Skeletal muscle satellite cell (primary cell): ENCODE measurements at regions not wholly inside any gene's neighbourhood (a gene's known extent, or its start where the extent isn't known, plus 50 kb on each side); places are given as distances from the start of the nearest gene placed in this dataset.

Experiments
- H3K27me3 ChIP-seq: 2 replicates; pipeline ENCODE4 v1.7.0; 2013; ENCODE audit warnings: low read length; ENCODE audit not compliant: control insufficient read depth, insufficient read depth
- H3K36me3 ChIP-seq: 2 replicates; pipeline ENCODE4 v1.7.0; 2013; ENCODE audit warnings: mild to moderate bottlenecking, control low read depth, low read length; ENCODE audit not compliant: insufficient read depth
- H3K4me1 ChIP-seq: 2 replicates; pipeline ENCODE4 v1.7.0; 2013; ENCODE audit warnings: low read length; ENCODE audit not compliant: control insufficient read depth, insufficient read depth
- H3K4me2 ChIP-seq: 2 replicates; pipeline ENCODE4 v1.7.0; 2013; ENCODE audit warnings: mild to moderate bottlenecking, low read length
- H3K4me3 ChIP-seq: 2 replicates; pipeline ENCODE4 v1.7.0; 2013; ENCODE audit warnings: low read length
- H3K9ac ChIP-seq: 2 replicates; pipeline ENCODE4 v1.7.0; 2013; ENCODE audit warnings: mild to moderate bottlenecking, low read depth, low read length, moderate library complexity
- H3K9me3 ChIP-seq: replicated peaks from 2 replicates; pipeline ENCODE4 v1.7.0; 2013; ENCODE audit warnings: mild to moderate bottlenecking, control low read depth, low read length

DNA sequence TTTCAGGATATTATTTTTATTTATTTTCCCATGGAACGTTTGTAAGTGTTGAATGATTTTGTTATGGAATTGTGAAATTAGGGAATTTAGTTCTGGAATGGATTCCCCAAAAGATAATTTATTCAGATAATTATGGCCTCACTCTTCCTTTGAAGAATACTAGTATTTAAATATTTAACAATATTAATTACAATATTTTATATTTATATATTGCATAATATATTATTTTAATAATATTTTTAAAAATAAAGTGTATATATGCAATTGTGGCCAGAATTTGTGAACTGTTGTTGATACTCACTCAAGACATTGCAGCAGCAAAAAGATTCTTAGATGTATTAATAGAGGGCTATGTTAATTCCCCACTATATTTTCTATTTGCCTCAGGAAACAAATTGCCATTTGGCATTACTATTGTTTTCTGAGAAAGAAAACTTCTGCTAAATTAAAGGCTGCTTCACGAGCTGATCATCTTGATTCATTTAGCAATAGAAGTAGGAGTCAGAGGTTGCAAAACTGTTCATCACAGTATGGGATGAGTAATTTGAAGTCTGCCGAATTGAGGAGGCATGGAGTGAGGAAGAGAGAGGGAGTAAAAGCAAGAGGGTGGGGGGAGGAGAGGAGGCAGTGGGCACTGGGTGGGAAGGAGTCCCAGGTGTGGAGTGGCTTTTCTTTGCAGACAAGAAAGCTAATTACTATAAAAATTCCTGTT, 729.2 kb downstream of the DHX35 start:
- H3K4me2 ChIP-seq = no peak overlapping the region
- no peak overlapping the region for H3K4me3 ChIP-seq
- no peaks in the 10 kb centered on the region for H3K36me3 ChIP-seq
- no peak overlapping the region for H3K9ac ChIP-seq
- no peaks in the 10 kb centered on the region for H3K27me3 ChIP-seq
- no peaks in the 10 kb centered on the region for H3K9me3 ChIP-seq
- no peaks in the 10 kb centered on the region for H3K4me1 ChIP-seq

DNA sequence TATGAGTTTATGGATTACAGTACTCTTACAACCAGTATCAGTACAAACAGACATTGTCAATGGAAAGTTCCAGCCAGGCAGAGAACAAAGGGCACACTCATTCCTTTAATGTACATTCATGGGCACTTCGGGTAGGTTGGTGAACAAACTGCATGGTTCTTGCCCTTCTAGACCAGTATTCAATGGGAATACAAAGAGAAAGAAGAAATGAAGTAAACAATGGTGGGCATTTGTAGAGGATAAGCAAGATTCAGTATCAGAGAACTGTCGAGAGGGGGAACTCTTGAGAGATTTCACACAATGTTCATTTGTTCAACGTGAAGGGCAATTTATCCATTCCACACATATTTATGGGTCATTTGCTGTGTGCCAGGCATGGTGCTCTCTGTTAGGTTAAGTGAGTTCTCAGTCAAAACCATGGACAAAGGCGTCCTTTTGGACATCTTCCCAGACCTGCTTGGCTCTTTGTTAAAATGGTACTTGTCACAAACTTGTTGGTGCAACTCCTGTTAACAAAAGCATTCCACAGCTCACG, 714.8 kb downstream of the DHX35 start:
- Histone ChIP-seq H3K9me3 (no peaks in the 10 kb centered on the region), H3K27me3 (no peaks in the 10 kb centered on the region), H3K4me1 (no peaks in the 10 kb centered on the region), H3K9ac (no peak overlapping the region), H3K4me3 (no peak overlapping the region), H3K4me2 (no peak overlapping the region), H3K36me3 (no peaks in the 10 kb centered on the region)

DNA sequence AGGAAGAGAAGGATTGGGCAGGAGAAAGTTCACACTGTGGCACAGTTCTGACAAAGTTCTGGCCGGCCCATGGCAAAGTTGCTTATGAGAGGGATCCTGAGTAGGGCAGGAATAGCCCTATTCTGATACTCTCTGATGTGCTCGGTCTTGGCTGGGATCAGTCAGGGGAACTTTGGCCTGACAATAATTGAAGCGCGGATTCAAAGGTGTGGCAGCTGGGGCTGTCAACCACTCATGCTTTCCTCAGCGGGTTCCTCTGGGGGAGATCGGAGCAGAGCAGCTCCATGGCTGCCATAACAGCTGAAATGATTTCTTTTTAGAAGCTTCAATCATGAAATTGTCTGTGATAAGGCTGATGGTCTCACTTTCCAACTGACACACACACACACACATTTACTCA, 714.1 kb downstream of the DHX35 start:
- H3K36me3 ChIP-seq = no peaks in the 10 kb centered on the region
- no peaks in the 10 kb centered on the region for H3K9me3 ChIP-seq
- no peaks in the 10 kb centered on the region for H3K27me3 ChIP-seq
- H3K4me1 ChIP-seq = no peaks in the 10 kb centered on the region
- H3K4me2 ChIP-seq = no peak overlapping the region
- no peak overlapping the region for H3K4me3 ChIP-seq
- no peak overlapping the region for H3K9ac ChIP-seq

DNA sequence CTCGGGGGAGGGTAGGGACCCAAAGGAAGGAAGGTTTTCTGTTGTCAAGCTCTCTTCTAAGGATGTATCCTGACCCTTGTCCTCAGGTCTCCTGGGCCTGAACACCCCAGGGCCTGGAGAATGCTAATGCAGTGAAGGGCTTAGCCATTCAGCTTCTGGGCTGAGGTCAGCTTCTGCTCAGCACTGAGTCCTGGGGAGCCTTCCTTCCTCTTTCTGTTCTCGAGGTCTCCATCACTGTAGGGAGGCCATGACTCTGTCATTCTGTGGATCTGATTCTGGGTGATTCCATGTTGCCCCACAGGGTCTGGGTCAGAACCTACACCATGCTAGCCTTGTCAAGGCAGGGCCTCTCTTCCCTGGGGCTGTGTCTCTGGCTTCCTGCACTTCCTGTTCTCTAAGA, 712.7 kb downstream of the DHX35 start:
- Histone ChIP-seq H3K4me1 (no peaks in the 10 kb centered on the region), H3K4me2 (no peak overlapping the region), H3K9ac (no peak overlapping the region), H3K4me3 (no peak overlapping the region), H3K27me3 (no peaks in the 10 kb centered on the region), H3K9me3 (no peaks in the 10 kb centered on the region), H3K36me3 (no peaks in the 10 kb centered on the region)

DNA sequence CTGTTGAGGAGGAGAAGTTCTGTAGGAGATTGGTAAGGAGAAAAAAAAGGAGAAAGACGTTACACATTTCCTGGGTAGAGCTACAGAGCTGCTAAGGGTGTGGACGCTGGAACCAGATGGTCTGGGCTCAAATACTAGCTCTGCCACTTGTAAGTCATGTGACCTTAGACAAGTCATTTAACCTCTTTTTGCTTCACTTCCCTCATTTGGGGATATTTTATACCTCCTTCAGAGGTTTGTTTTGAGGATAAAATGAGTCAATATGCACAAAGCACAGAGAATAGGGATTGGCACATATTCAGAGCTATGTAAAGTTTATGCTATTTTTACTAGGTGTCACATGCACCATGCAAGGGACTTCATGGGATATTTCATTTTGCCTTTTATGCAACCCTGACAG, 708.8 kb downstream of the DHX35 start:
- Histone ChIP-seq H3K9me3 (no peaks in the 10 kb centered on the region), H3K36me3 (no peaks in the 10 kb centered on the region), H3K4me2 (no peak overlapping the region), H3K9ac (no peak overlapping the region), H3K4me1 (no peaks in the 10 kb centered on the region), H3K27me3 (no peaks in the 10 kb centered on the region), H3K4me3 (no peak overlapping the region)

DNA sequence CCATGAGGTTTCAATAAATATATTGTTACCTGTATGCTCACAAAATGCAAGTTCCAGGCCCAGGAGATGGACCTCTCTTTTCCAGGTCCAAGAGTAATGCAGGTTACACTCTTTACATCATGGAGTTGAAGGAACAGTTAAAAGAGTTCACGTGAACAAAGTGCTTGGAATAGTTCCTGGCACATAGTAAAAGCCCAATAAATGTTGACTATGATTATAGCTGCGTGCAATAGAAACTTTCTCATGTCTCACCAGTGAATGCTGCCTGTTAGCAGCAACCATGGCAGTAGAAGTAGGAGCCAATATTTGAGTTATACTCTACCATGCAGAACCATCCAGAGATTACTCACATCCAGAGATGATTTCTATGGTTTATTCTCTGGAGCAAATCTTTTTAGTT, 707.5 kb downstream of the DHX35 start:
- no peak overlapping the region for H3K4me2 ChIP-seq
- no peak overlapping the region for H3K9ac ChIP-seq
- no peaks in the 10 kb centered on the region for H3K27me3 ChIP-seq
- no peaks in the 10 kb centered on the region for H3K4me1 ChIP-seq
- H3K4me3 ChIP-seq = no peak overlapping the region
- no peaks in the 10 kb centered on the region for H3K9me3 ChIP-seq
- no peaks in the 10 kb centered on the region for H3K36me3 ChIP-seq

DNA sequence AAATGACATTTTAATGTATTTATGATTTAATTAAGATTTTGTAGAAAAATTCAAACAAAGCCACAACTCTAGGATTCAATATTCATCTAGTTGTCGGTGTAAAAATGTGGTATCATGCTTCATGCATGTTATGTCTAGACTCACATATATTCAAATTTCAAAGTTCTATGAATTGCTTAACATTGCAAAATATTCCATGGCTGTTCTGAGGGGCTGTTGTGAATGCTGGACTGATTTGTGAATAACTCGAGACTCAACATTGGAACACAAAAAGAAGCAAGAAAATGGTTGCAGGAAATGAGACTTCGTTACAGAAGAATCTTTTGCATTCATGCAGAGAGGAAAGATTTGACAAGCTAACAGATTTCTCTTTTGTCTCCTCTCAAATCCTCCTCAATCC, 705.9 kb downstream of the DHX35 start:
- no peaks in the 10 kb centered on the region for H3K4me1 ChIP-seq
- no peaks in the 10 kb centered on the region for H3K36me3 ChIP-seq

DNA sequence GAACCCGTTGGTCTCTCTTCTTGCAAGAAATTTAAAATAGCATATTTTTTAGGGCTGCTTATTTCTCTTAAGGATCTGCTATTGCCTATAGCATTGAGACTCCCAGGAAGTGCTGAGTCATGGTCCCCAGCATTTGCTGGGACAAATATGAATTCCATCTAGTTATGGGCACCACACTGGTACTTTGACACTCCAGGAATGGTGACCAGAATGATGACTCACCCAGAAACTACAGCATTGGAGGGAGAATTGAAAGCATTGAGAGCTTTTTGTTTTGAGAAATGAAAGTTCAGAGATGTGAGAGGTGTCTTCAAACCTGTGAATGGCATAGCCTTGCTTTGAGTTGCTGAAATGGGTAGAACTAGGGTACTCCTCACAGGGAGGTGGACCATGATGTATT, 699.7 kb downstream of the DHX35 start:
- H3K4me1 ChIP-seq = peaks cover 25% of the 10 kb centered on the region
- no peak overlapping the region for H3K9ac ChIP-seq
- H3K4me3 ChIP-seq = no peak overlapping the region
- no peaks in the 10 kb centered on the region for H3K9me3 ChIP-seq
- no peaks in the 10 kb centered on the region for H3K27me3 ChIP-seq
- no peaks in the 10 kb centered on the region for H3K36me3 ChIP-seq
- no peak overlapping the region for H3K4me2 ChIP-seq

More for the DNA sequence above, 705.9 kb downstream of the DHX35 start:
- H3K4me2 ChIP-seq = no peak overlapping the region
- no peaks in the 10 kb centered on the region for H3K9me3 ChIP-seq
- H3K27me3 ChIP-seq = no peaks in the 10 kb centered on the region
- no peak overlapping the region for H3K9ac ChIP-seq
- H3K4me3 ChIP-seq = no peak overlapping the region

DNA sequence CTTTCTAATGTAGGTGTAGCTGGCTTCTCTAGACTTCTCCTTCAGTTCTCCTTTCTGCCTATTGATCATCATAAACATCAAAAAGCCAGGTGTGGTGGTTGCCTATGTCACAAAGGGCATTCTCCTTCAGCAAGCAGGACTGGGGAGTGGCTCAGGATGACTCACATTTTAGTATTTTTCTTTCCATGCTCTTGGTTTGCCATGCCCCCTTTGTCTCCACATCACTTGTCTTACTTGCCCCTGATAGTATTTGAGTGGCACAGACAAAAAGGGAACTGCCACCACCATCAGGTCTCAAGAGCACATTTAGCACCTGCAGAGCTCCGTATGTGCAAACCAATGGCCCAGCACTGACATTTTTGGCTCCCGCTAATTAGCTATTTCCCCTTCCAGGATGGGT, 698.8 kb downstream of the DHX35 start:
- H3K4me2 ChIP-seq = no peak overlapping the region
- H3K9ac ChIP-seq = no peak overlapping the region
- H3K27me3 ChIP-seq = no peaks in the 10 kb centered on the region
- H3K4me1 ChIP-seq = peaks cover 25% of the 10 kb centered on the region
- no peak overlapping the region for H3K4me3 ChIP-seq
- no peaks in the 10 kb centered on the region for H3K36me3 ChIP-seq
- no peaks in the 10 kb centered on the region for H3K9me3 ChIP-seq

DNA sequence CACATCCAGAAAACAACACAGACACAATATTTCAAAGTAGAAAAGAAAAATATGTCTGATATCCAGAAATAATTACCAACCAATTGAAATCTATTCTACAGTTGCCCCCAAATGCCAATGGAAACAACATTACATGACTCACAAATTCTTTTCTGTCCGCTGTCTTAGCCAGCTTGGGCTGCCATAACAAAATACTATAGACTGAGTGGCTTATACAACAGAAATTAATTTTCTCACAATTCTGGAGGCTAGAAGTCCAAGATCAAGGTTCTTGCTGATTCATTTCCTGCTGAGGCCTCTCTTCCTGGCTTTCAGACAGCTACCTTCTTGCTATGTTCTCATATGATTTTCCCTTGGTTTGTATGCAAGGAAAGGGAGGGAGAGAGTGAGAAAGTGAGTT, 698.1 kb downstream of the DHX35 start:
- Histone ChIP-seq H3K9me3 (no peaks in the 10 kb centered on the region), H3K4me1 (peaks cover 25% of the 10 kb centered on the region), H3K36me3 (no peaks in the 10 kb centered on the region), H3K27me3 (no peaks in the 10 kb centered on the region), H3K4me2 (no peak overlapping the region), H3K9ac (no peak overlapping the region), H3K4me3 (no peak overlapping the region)

DNA sequence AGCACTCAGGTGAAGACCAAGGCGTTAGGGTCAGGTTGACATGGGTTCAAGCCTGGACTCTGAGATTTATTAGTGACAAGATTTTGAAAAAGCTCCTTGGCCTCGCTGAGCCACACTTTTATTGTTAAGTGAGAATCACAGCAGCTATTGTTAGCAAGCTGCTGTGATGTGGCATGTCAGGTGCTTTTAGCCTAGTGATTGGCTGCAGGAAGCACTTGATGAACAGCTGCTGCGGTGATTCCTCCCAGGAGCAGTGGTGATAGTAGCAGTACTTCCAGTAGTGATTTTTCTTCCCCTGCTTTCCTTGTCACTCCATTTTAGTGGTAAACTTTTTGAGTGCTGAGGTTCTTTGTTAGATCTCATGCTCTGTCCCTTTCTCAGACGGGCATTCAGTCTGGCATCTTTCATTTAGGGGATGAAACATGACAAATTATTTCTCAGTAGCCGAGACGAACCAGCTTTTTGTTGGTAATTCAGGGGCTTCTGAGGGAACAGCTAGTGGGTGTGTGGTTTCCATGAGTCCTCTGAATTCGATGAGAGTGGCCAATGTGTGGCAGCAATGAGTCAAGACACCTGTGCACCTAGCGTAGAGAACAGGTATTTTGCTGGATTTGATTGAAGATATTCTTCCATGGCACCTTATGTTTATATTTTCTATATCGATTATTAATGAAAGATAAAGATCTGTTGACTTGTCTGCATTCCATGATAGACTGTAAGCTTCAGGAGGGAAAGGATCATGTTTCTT, 696.7 kb downstream of the DHX35 start:
- no peak overlapping the region for H3K9ac ChIP-seq
- peaks cover 25% of the 10 kb centered on the region for H3K4me1 ChIP-seq
- H3K27me3 ChIP-seq = no peaks in the 10 kb centered on the region
- no peak overlapping the region for H3K4me2 ChIP-seq
- no peak overlapping the region for H3K4me3 ChIP-seq
- H3K9me3 ChIP-seq = no peaks in the 10 kb centered on the region
- H3K36me3 ChIP-seq = no peaks in the 10 kb centered on the region

DNA sequence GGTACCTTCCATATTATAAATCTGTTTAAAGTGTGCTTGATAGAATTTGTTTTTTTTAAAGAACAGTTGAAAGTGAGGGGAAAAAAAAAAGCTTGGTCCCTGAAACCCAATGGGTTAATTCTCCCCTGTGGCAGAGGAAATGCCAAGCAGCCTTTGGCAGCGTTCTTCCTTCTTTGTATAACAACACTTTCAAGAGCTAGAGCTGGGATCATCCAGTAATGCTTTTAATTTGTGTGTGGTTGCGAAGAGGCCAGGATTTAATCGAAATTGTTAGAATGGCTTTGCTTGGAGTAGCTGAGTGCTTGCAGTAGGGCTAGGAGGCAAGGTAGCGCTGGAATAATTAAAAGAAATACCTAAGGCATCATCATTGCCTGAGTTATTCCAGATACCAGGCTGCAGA, 692.0 kb downstream of the DHX35 start:
- Histone ChIP-seq H3K36me3 (no peaks in the 10 kb centered on the region), H3K9ac (no peak overlapping the region), H3K4me3 (no peak overlapping the region), H3K4me1 (no peaks in the 10 kb centered on the region), H3K9me3 (no peaks in the 10 kb centered on the region), H3K27me3 (no peaks in the 10 kb centered on the region), H3K4me2 (no peak overlapping the region)
